T follicular helper cell (primary cell): ENCODE measurements at regions not wholly inside any gene's neighbourhood (a gene's known extent, or its start where the extent isn't known, plus 50 kb on each side); places are given as distances from the start of the nearest gene placed in this dataset.

Experiments used
- DNase-seq: peaks from one replicate; pipeline ENCODE4 v3.0.0-alpha.2; 2020; ENCODE audit warnings: low read depth

GRCh38 chr1:5009376-5010065, 355.1 kb downstream of the AJAP1 start:
- DNase-seq = no peak

- no peak for DNase-seq
Observed at GRCh38 chr1:5005171-5005570, 350.8 kb downstream of the AJAP1 start.

- DNase-seq = no peak
Observed at GRCh38 chr1:5002676-5003075, 348.3 kb downstream of the AJAP1 start.

GRCh38 chr1:5001466-5001865, 347.1 kb downstream of the AJAP1 start:
- DNase-seq = no peak

GRCh38 chr1:4986306-4986705, 331.9 kb downstream of the AJAP1 start:
- DNase-seq = no peak

- no peak for DNase-seq
Observed at GRCh38 chr1:4984841-4985240, 330.4 kb downstream of the AJAP1 start.

- no peak for DNase-seq
Observed at GRCh38 chr1:4980211-4980610, 325.8 kb downstream of the AJAP1 start.

GRCh38 chr1:4978660-4979390, 324.4 kb downstream of the AJAP1 start:
- no peak for DNase-seq

GRCh38 chr1:4977701-4978100, 323.3 kb downstream of the AJAP1 start:
- DNase-seq = no peak

- no peak for DNase-seq
Observed at GRCh38 chr1:4976859-4977440, 322.5 kb downstream of the AJAP1 start.

GRCh38 chr1:4975856-4976255, 321.4 kb downstream of the AJAP1 start:
- DNase-seq = no peak

- DNase-seq = no peak
Observed at GRCh38 chr1:4974981-4975685, 320.7 kb downstream of the AJAP1 start.

- DNase-seq = no peak
Observed at GRCh38 chr1:4973341-4973740, 318.9 kb downstream of the AJAP1 start.

GRCh38 chr1:4972761-4973320, 318.4 kb downstream of the AJAP1 start:
- DNase-seq = no peak

- DNase-seq = no peak
Observed at GRCh38 chr1:4971666-4972065, 317.3 kb downstream of the AJAP1 start.

GRCh38 chr1:4970532-4970931, 316.1 kb downstream of the AJAP1 start:
- DNase-seq = no peak

- no peak for DNase-seq
Observed at GRCh38 chr1:4969556-4970129, 315.2 kb downstream of the AJAP1 start.

GRCh38 chr1:4965346-4966075, 311.1 kb downstream of the AJAP1 start:
- no peak for DNase-seq

- DNase-seq = no peak
Observed at GRCh38 chr1:4964634-4965345, 310.4 kb downstream of the AJAP1 start.

- DNase-seq = no peak
Observed at GRCh38 chr1:4963251-4963650, 308.8 kb downstream of the AJAP1 start.

GRCh38 chr1:4962836-4963235, 308.4 kb downstream of the AJAP1 start:
- no peak for DNase-seq
